A673 (cell line): ENCODE measurements at regions not wholly inside any gene's neighbourhood (a gene's known extent, or its start where the extent isn't known, plus 50 kb on each side); places are given as distances from the start of the nearest gene placed in this dataset.
A peak's percentile ranks its signal among the peaks of the same experiment; 100 is the strongest.

Experiments used
- BruUV-seq: library from RNA; stranded (reverse); fragments of 400-500 nt; replicated peaks from 2 replicates; lab custom pipeline; 2021; lab: Mats Ljungman, UMichigan
- CTCF ChIA-PET: fragments of 300-600 bp; sonication (Branson Sonifier 250); formaldehyde crosslinking; loops from one replicate; lab custom pipeline; 2022; ENCODE audit warnings: antibody characterized with exemption; lab: Charles Lee
- POLR2A ChIA-PET: fragments of 300-600 bp; sonication (Branson Sonifier 250); formaldehyde crosslinking; loops from one replicate; lab custom pipeline; 2022; ENCODE audit warnings: antibody characterized with exemption; ENCODE audit not compliant: low non-redundant PET; lab: Charles Lee
- DNase-seq: peaks from one replicate; pipeline ENCODE4 v3.0.0-alpha.2; 2015; ENCODE audit warnings: low spot score
- H3K27ac ChIP-seq: fragments of 200-600 bp; sonication (generic); 2 replicates; pipeline ENCODE4 v1.5.1; 2016; ENCODE audit warnings: mixed run types, low read depth, mild to moderate bottlenecking, mixed read lengths, antibody characterized with exemption, low read length; ENCODE audit not compliant: poor library complexity, severe bottlenecking
- H3K27me3 ChIP-seq: fragments of 200-600 bp; sonication (generic); replicated peaks from 2 replicates; pipeline ENCODE4 v1.6.1; 2017; ENCODE audit warnings: mixed run types, low read depth, mild to moderate bottlenecking, mixed read lengths, antibody characterized with exemption, low read length; ENCODE audit not compliant: insufficient read depth, poor library complexity
- H3K36me3 ChIP-seq: fragments of 200-600 bp; sonication (generic); 2 replicates; pipeline ENCODE4 v1.6.1; 2016; ENCODE audit warnings: mixed run types, mild to moderate bottlenecking, mixed read lengths, antibody characterized with exemption, low read length; ENCODE audit not compliant: insufficient read depth, poor library complexity, severe bottlenecking
- H3K4me1 ChIP-seq: fragments of 200-600 bp; sonication (generic); 2 replicates; pipeline ENCODE4 v1.6.1; 2017; ENCODE audit warnings: mixed run types, mild to moderate bottlenecking, mixed read lengths, antibody characterized with exemption, low read length; ENCODE audit not compliant: insufficient read depth, poor library complexity, severe bottlenecking
- H3K4me3 ChIP-seq: fragments of 200-600 bp; sonication (generic); 2 replicates; pipeline ENCODE4 v1.5.1; 2016; ENCODE audit warnings: low read depth, mixed run types, mild to moderate bottlenecking, mixed read lengths, low read length; ENCODE audit not compliant: poor library complexity, severe bottlenecking
- H3K9me3 ChIP-seq: fragments of 200-600 bp; sonication (generic); 2 replicates; pipeline ENCODE4 v1.6.1; 2016; ENCODE audit warnings: mixed run types, low read depth, mild to moderate bottlenecking, mixed read lengths, antibody characterized with exemption, low read length; ENCODE audit not compliant: poor library complexity, severe bottlenecking
- EZH2 ChIP-seq: fragments of 200-600 bp; sonication (generic); IDR thresholded peaks from 2 replicates; pipeline ENCODE4 v1.6.1; 2017; ENCODE audit warnings: borderline replicate concordance, low read depth, mild to moderate bottlenecking, mixed read lengths, antibody characterized with exemption, low read length; ENCODE audit not compliant: poor library complexity, severe bottlenecking
- intact Hi-C: fragments of 100-400 bp; cut with micrococcal nuclease; formaldehyde crosslinking; loops from one replicate; pipeline ENCODE4 v1.10.0; 2022; ENCODE audit not compliant: unreplicated experiment
- TF ChIP-seq, protein P1 (sequence below): fragments of 300-800, 200-600 bp; sonication (generic); conservative IDR thresholded peaks from 2 replicates; pipeline ENCODE4 v1.5.1; 2017; ENCODE audit warnings: low read depth, mild to moderate bottlenecking, antibody characterized with exemption, low read length, moderate library complexity, mixed read lengths

DNA sequence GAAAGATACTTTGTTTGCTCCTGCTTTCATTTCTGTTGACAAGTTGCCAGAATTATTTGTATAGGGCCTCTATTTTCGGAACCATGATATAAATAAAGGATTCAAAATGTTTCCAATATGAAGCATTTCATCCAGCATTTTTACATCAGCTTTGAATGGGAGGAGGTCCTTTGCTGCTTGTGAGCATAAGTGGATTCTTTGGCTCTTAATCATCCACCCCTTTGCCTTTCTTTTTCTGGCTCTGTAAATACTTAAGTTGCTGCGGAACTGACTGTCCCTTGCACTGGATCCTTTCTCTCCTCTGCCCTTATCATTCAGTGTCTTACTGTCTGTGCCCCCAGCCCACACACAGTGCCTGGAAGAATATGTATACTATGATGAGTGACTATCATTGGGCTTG is 357.3 kb upstream of the RGS6 start:
- no peaks in the 10 kb centered on the region for H3K27me3 ChIP-seq
- no peaks in the 10 kb centered on the region for H3K9me3 ChIP-seq
- DNase-seq = peak; percentile 65
- TF ChIP-seq EZH2 = no peak
- TF ChIP-seq, protein P1, sequence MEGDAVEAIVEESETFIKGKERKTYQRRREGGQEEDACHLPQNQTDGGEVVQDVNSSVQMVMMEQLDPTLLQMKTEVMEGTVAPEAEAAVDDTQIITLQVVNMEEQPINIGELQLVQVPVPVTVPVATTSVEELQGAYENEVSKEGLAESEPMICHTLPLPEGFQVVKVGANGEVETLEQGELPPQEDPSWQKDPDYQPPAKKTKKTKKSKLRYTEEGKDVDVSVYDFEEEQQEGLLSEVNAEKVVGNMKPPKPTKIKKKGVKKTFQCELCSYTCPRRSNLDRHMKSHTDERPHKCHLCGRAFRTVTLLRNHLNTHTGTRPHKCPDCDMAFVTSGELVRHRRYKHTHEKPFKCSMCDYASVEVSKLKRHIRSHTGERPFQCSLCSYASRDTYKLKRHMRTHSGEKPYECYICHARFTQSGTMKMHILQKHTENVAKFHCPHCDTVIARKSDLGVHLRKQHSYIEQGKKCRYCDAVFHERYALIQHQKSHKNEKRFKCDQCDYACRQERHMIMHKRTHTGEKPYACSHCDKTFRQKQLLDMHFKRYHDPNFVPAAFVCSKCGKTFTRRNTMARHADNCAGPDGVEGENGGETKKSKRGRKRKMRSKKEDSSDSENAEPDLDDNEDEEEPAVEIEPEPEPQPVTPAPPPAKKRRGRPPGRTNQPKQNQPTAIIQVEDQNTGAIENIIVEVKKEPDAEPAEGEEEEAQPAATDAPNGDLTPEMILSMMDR = no peak
- CTCF ChIA-PET = no interaction called here
- no TSS peak for BruUV-seq
- peaks cover 51% of the 10 kb centered on the region for H3K4me1 ChIP-seq
- POLR2A ChIA-PET = no interaction called here
- no peak overlapping the region for H3K4me3 ChIP-seq
- H3K27ac ChIP-seq = peak overlapping the region; percentile 19
- intact Hi-C loops = loop anchor here (5.0 kb wide), 1 partner anchor 253 kb away; the partner anchor contains the start of gene SIPA1L1
- no peaks in the 10 kb centered on the region for H3K36me3 ChIP-seq

DNA sequence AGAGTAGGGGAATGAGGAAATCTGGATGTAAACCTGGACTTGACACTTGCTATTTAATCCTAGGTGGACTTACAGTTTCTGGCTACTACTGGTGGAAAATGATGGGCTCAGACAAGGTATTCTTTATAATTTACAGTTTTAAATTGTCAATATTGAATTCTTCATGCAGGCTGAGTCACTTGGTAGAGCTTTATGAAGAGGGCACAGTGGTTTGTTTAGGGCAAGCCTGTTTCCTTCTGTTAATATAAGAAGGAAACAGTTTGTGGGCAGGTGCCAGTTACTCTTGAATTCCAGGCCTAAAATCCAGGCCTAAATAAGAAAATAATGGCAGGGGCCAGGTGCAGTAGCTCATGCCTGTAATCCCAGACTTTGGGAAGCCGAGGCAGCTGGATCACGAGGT is 355.8 kb upstream of the RGS6 start:
- no peak overlapping the region for H3K27ac ChIP-seq
- POLR2A ChIA-PET = no interaction called here
- intact Hi-C loops = loop anchor here (5.0 kb wide), 1 partner anchor 254 kb away; the partner anchor contains the start of gene SIPA1L1
- TF ChIP-seq EZH2 = no peak
- TF ChIP-seq, protein P1 = no peak
- H3K4me3 ChIP-seq = no peak overlapping the region
- DNase-seq = no peak
- H3K36me3 ChIP-seq = no peaks in the 10 kb centered on the region
- peaks cover 66% of the 10 kb centered on the region for H3K4me1 ChIP-seq
- H3K27me3 ChIP-seq = no peaks in the 10 kb centered on the region
- no TSS peak for BruUV-seq
- CTCF ChIA-PET = interaction anchor here (0.6 kb wide), 1 partner anchor 348 kb away, joined by 8 read pairs; no protein-coding TSS in a partner anchor
- no peaks in the 10 kb centered on the region for H3K9me3 ChIP-seq

DNA sequence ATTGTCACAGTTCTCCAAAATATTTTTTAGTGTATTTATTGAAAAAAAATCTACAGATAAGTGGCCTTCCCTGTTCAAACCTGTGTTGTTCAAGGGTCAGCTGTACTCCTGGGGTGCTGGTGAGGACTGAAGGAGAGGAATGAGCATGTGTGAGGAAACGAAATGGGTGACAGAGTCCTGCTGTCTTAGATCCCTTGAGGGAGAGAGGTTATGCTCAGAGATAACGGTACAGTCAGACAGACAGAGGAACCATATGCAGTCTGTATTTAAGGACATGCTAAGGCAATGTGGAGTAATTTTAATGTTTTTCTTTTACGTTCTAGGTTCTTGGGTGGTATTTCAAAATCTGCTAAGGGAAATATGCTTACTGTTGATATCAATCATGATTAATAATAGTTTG is 352.9 kb upstream of the RGS6 start:
- TF ChIP-seq EZH2 = no peak
- TF ChIP-seq, protein P1 = no peak
- peaks cover 83% of the 10 kb centered on the region for H3K4me1 ChIP-seq
- H3K27ac ChIP-seq = peak overlapping the region; percentile 59
- BruUV-seq = no TSS peak
- DNase-seq = no peak
- ChIA-PET POLR2A (no interaction called here), CTCF (no interaction called here)
- no peaks in the 10 kb centered on the region for H3K9me3 ChIP-seq
- intact Hi-C loops = loop anchor here (5.0 kb wide), 1 partner anchor 257 kb away; the partner anchor contains the start of gene SIPA1L1
- no peaks in the 10 kb centered on the region for H3K36me3 ChIP-seq
- no peaks in the 10 kb centered on the region for H3K27me3 ChIP-seq
- H3K4me3 ChIP-seq = peak overlapping the region; percentile 12
